ENCODE measurements at regions not wholly inside any gene's neighbourhood (a gene's known extent, or its start where the extent isn't known, plus 50 kb on each side); places are given as distances from the start of the nearest gene placed in this dataset.

- Histone ChIP-seq H2BK20ac (ENCODE audit: low read depth, low read length) (no peak overlapping the region), H4K5ac (ENCODE audit: low read depth, low read length) (no peak overlapping the region), H4K8ac (ENCODE audit: low read depth in 2 of 2, low read length in 2 of 2) (no peak overlapping the region), H2BK5ac (ENCODE audit: low read depth, low read length, poor library complexity, severe bottlenecking) (no peak overlapping the region), H4K91ac (ENCODE audit: insufficient read depth, low read depth, low read length) (no peak overlapping the region), H3K4me1 (ENCODE audit: control insufficient read depth, insufficient read depth, low read length) (no peaks in the 10 kb centered on the region), H3K14ac (replicated peaks; ENCODE audit: low read depth, low read length) (no peak overlapping the region), H3K4me2 (ENCODE audit: low read depth, low read length) (no peak overlapping the region), H3K9me1 (ENCODE audit: insufficient read depth, low read length) (no peaks in the 10 kb centered on the region), H3K18ac (ENCODE audit: low read depth, low read length) (no peak overlapping the region), H3K79me1 (ENCODE audit: low read depth in 1 of 2, low read length in 2 of 2) (no peaks in the 10 kb centered on the region), H3K9ac (ENCODE audit: low read depth, low read length) (no peak overlapping the region), H3K23ac (ENCODE audit: low read depth, low read length) (no peak overlapping the region), H2AK9ac (replicated peaks; ENCODE audit: low read depth, low read length, poor library complexity) (no peak overlapping the region), H3K9me3 (ENCODE audit: control insufficient read depth, insufficient read depth, low read length) (no peaks in the 10 kb centered on the region), H3K4ac (ENCODE audit: low read depth, low read length) (no peak overlapping the region), H3K36me3 (ENCODE audit: control insufficient read depth, insufficient read depth, low read length) (no peaks in the 10 kb centered on the region), H2BK15ac (ENCODE audit: low read depth, low read length) (no peak overlapping the region), H3K27me3 (ENCODE audit: control insufficient read depth, insufficient read depth, low read length) (peaks cover 16% of the 10 kb centered on the region), H3K27ac (ENCODE audit: insufficient read depth, low read length) (no peak overlapping the region), H4K20me1 (ENCODE audit: insufficient read depth, low read length) (no peaks in the 10 kb centered on the region), H2AK5ac (ENCODE audit: low read depth, low read length) (no peak overlapping the region), H2AFZ (replicated peaks; ENCODE audit: low read length, poor library complexity) (no peak overlapping the region), H3K56ac (ENCODE audit: extremely low read depth, insufficient read depth, low read length) (no peak overlapping the region), H2BK120ac (ENCODE audit: low read depth, low read length) (no peak overlapping the region), H3K4me3 (ENCODE audit: insufficient read depth, low read depth, low read length) (no peak overlapping the region)
- DNase-seq (no peak), ATAC-seq (ENCODE audit: low read depth) (no peak)
- TF ChIP-seq POLR2A (IDR thresholded peaks at IDR 0.05; ENCODE audit: low read depth, low read length) = no peak
- no peak for TF ChIP-seq CEBPB (IDR thresholded peaks at IDR 0.05; ENCODE audit: low read depth, low read length)
- TF ChIP-seq RCOR1 (IDR thresholded peaks at IDR 0.05; ENCODE audit: insufficient replicate concordance, low read length) = no peak
- no peak for TF ChIP-seq MXI1 (IDR thresholded peaks at IDR 0.05; ENCODE audit: borderline replicate concordance, low read depth, low read length)
- TF ChIP-seq MAZ (IDR thresholded peaks at IDR 0.05; ENCODE audit: borderline replicate concordance, low read depth, low read length) = no peak
- TF ChIP-seq MAFK (IDR thresholded peaks at IDR 0.05; ENCODE audit: low read depth, low read length) = no peak
- no peak for TF ChIP-seq SMC3 (IDR thresholded peaks at IDR 0.05; ENCODE audit: low read depth, low read length)
- TF ChIP-seq USF2 (IDR thresholded peaks at IDR 0.05; ENCODE audit: low read depth, low read length) = no peak
- no peak for TF ChIP-seq RAD21 (IDR thresholded peaks at IDR 0.05; ENCODE audit: low read length)
- ChIA-PET CTCF (no interaction called here), POLR2A (ENCODE audit: unreplicated experiment) (no interaction called here)
- intact Hi-C loops (cut with micrococcal nuclease) = no loop called here
- 68% methylated on average over 3 of the region's 7 CpGs; no CpG with 5 or more reads in 1 of the 2 experiments for WGBS, 2 experiments (ENCODE audit: extremely low coverage in 2 of 2, insufficient read length in 1 of 2)
- BruUV-seq (replicated peaks) = no TSS peak
- dilution Hi-C loops (cut with HindIII; ENCODE audit: low sequenced_read_pairs, unreplicated experiment) = no loop called here
- in situ Hi-C loops (cut with MboI; ENCODE audit: low sequenced_read_pairs) = no loop called here
Measured at GRCh38 chr3:139252719-139253118, 91.1 kb upstream of the MRPS22 start.

Data from IMR-90 (cell line).